HS-5 (cell line): ENCODE measurements at regions not wholly inside any gene's neighbourhood (a gene's known extent, or its start where the extent isn't known, plus 50 kb on each side); places are given as distances from the start of the nearest gene placed in this dataset.

Experiments
- DNase-seq: peaks from one replicate; pipeline ENCODE4 v3.0.0-alpha.2; 2012; ENCODE audit warnings: low read depth

- DNase-seq: no peak
Observed at GRCh38 chr1:58310469-58310868, 236.1 kb downstream of the OMA1 start.

GRCh38 chr1:58308206-58308605 is 238.3 kb downstream of the OMA1 start:
- DNase-seq: no peak

- DNase-seq: no peak
Observed at GRCh38 chr1:58307431-58307830, 239.1 kb downstream of the OMA1 start.

GRCh38 chr1:58305622-58306021 is 240.9 kb downstream of the OMA1 start:
- no peak for DNase-seq

DNA sequence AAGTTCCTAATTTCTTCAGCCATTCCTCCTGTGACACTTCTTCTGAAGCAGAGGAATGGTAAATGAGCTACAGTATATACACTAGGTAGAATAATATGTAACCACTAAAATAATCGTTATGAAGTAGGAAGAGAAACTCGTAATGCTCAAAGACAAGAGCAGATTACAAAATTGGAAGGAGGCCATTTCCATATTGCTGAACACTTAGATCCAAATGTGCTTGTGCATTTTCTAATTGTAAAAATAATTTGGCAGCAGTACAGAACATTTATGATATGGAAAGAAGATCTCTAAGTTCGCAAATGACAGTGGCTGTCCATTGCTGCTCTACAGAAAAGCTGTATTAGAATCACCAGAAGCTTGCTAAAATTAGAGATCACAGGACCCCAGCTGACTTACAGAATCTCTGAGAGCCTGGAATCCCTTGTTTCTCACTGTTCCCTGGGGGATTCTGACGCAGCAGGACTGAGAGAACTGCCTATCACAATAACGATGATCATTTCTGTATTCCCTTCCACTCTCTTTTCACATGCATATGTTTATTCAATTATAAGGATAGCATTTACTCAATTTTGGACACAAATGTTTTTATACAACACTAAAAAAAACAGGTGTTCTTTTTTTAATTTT is 242.1 kb downstream of the OMA1 start:
- no peak for DNase-seq

DNA sequence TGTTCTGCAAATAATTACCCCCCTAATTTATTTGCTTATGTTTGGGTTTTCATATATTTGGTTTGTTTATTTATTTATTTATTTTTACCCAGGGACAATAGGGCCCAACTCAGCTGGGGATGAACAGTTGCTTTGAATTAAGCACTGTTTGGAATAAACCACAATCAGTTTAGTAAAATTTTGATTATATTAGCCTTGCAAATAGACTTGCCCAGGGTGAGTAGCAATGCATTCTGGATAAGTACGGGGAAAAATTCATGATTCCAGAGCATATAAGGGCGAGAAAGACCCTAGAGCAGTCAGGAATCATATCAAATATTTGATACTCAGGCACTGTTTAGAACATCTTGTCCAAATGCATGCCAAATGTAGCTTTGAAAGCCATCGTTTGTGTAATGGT is 242.7 kb downstream of the OMA1 start:
- no peak for DNase-seq

GRCh38 chr1:58293388-58293787 is 253.1 kb downstream of the OMA1 start:
- no peak for DNase-seq

GRCh38 chr1:58290685-58291372 is 255.7 kb downstream of the OMA1 start:
- DNase-seq: no peak

DNA sequence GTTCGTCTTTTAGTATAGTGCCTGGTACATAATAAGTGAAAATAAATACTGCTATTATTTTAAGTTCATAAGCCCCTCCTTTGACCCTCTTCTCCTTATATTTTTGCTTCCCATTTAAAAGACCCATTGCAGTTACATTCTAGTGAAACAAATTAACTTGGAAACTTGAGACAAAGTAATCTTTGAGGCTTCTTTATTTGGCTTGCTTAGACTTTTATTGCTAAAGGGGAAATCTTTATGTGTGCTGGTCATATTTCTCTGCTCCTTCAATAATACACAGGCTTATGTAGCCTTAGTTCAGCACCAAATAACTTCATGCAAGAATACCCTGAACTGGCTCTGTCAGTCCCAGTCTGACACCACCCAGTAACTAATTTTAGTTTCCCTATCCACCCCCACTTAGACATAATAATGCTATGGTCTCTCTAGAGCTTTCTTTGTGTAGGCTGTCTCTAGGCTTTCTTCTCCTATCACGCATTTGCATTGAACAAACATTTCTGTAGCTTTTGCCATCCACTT is 257.8 kb downstream of the OMA1 start:
- no peak for DNase-seq

DNA sequence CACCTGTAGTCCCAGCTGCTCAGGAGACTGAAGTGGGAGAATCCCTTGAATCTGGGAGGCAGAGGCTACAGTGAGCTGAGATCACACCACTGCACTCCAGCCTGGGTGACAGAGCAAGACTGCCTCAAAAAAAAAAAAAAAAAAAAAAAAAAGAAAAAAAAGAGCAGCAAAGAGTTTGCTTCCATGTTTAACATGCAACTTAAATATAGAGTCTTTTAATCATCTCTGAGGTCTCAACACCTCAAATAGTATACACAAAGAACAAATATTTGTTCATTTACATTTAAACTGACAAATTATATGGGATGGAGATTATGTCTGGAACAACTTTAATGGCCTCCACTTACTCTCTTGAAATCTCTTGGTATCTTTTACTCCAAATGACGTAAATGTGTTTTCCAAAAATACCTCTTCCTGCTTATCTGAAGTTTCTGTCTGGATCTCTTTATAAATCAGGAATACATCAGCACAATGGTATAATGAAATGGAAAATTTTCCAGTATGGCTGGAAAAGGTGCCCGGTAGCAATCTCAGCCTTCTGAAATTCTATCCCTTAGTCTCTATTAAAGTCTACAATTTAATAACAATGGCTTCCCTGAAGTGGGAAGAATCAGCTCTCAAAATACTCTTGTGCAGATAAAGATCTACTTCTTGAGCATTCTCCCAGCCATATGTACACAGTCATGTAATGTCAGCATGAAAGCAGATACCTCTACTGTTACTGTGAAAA is 258.5 kb downstream of the OMA1 start:
- no peak for DNase-seq

- DNase-seq: no peak
Observed at GRCh38 chr1:58284225-58284510, 262.4 kb downstream of the OMA1 start.

GRCh38 chr1:58283388-58284224 is 262.9 kb downstream of the OMA1 start:
- DNase-seq: no peak

GRCh38 chr1:58282623-58283387 is 263.7 kb downstream of the OMA1 start:
- DNase-seq: no peak

- DNase-seq: no peak
Observed at GRCh38 chr1:58266242-58266641, 280.3 kb downstream of the OMA1 start.

- no peak for DNase-seq
Observed at GRCh38 chr1:58264462-58264861, 282.1 kb downstream of the OMA1 start.

DNA sequence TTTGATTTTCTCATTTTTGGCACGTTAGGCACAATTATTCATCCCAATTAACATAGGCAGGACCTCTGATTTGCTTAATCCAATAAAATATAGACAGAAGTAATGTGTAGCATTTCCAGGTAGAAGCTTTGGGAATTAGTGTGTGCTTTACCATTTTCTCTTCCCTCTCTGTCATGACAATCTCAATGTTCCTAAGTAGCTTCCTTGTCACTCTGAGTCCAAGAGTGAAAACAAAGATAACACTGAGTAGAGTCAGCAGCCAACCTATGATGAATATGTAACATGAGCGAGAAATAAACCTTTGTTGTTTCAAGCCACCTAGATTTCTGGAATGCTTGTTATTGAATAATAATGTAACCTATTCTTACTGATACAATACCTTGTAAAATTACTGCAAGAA is 283.8 kb downstream of the OMA1 start:
- no peak for DNase-seq

GRCh38 chr1:58258082-58258481 is 288.4 kb downstream of the OMA1 start:
- no peak for DNase-seq

DNA sequence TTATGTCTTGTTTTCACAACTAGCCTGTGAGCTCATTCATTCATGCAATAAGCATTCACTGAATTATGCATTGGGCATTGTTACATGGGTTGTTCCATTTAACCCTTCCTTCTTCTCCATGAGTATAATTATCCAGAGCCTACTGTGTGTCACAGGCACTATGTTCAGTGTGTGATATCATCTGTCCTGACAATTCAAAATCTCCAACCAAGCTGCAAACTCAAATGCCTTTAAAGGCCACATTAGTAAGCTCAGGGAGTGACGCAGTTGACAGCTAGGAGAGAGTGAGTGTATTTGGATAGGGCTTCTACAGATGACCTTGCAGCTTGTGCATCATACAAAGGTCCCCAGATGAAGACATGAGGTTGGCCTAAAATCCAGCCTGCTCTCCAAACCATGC is 289.5 kb downstream of the OMA1 start:
- no peak for DNase-seq

GRCh38 chr1:58256546-58256945 is 290.0 kb downstream of the OMA1 start:
- no peak for DNase-seq

GRCh38 chr1:58256041-58256440 is 290.5 kb downstream of the OMA1 start:
- DNase-seq: no peak

DNA sequence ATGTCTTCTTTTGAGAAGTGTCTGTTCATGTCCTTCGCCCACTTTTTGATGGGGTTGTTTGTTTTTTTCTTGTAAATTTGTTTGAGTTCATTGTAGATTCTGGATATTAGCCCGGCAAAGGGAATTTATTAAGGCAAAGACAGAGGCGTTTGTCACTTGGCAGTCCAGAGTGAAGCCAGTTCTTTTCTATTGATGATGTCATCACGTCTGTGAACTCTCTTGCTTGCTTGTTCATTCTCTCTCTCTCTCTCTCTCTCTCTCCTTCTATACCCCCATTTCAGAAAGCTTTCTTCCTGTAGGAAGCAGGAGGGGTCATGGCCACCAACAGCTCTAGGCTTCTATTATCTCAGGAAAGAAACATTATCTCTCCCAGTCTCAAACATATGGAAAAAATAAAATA is 291.3 kb downstream of the OMA1 start:
- no peak for DNase-seq
